WERI-Rb-1 (cell line): ENCODE measurements at regions not wholly inside any gene's neighbourhood (a gene's known extent, or its start where the extent isn't known, plus 50 kb on each side); places are given as distances from the start of the nearest gene placed in this dataset.

ENCODE experiments used
- DNase-seq: peaks from one replicate; pipeline ENCODE4 v3.0.0-alpha.2; 2020
- H3K27ac ChIP-seq: fragments of 250-450 bp; sonication (Bioruptor Pico); 2 replicates; pipeline ENCODE4 v1.5.1; 2020; ENCODE audit warnings: mild to moderate bottlenecking, moderate library complexity
- H3K27me3 ChIP-seq: fragments of 250-450 bp; sonication (Bioruptor Pico); 2 replicates; pipeline ENCODE4 v1.5.1; 2021; ENCODE audit warnings: mild to moderate bottlenecking, low read depth, moderate library complexity; ENCODE audit not compliant: insufficient read depth, severe bottlenecking
- H3K36me3 ChIP-seq: fragments of 250-450 bp; sonication (Bioruptor Pico); 2 replicates; pipeline ENCODE4 v1.5.1; 2020; ENCODE audit warnings: mild to moderate bottlenecking, moderate library complexity
- H3K4me3 ChIP-seq: 2 replicates; pipeline ENCODE4 v1.5.1; 2011; ENCODE audit warnings: low read depth, mild to moderate bottlenecking, control low read depth, low read length
- H3K9me3 ChIP-seq: fragments of 250-450 bp; sonication (Bioruptor Pico); 2 replicates; pipeline ENCODE4 v1.5.1; 2021; ENCODE audit warnings: mild to moderate bottlenecking, moderate library complexity; ENCODE audit not compliant: severe bottlenecking
- CTCF ChIP-seq: IDR thresholded peaks from 2 replicates; pipeline ENCODE4 v1.5.1; 2011; ENCODE audit warnings: low read depth, mild to moderate bottlenecking, control low read depth, inconsistent platforms, low read length

GRCh38 chr13:42412812-42413483 is 141.0 kb downstream of the AKAP11 start:
- Histone ChIP-seq H3K9me3 (no peaks in the 10 kb centered on the region), H3K27me3 (no peaks in the 10 kb centered on the region), H3K36me3 (no peaks in the 10 kb centered on the region), H3K4me3 (no peak overlapping the region), H3K27ac (no peak overlapping the region)
- TF ChIP-seq CTCF, result no peak
- no peak for DNase-seq

- TF ChIP-seq CTCF, result no peak
- DNase-seq, result no peak
- no peak overlapping the region for H3K27ac ChIP-seq
- H3K27me3 ChIP-seq, result no peaks in the 10 kb centered on the region
- H3K9me3 ChIP-seq, result no peaks in the 10 kb centered on the region
- no peak overlapping the region for H3K4me3 ChIP-seq
- no peaks in the 10 kb centered on the region for H3K36me3 ChIP-seq
Measured at GRCh38 chr13:42413484-42413815, 141.5 kb downstream of the AKAP11 start.

GRCh38 chr13:42417626-42418025 is 145.7 kb downstream of the AKAP11 start:
- TF ChIP-seq CTCF, result no peak
- Histone ChIP-seq H3K27ac (no peak overlapping the region), H3K27me3 (no peaks in the 10 kb centered on the region), H3K4me3 (no peak overlapping the region), H3K9me3 (no peaks in the 10 kb centered on the region), H3K36me3 (no peaks in the 10 kb centered on the region)
- DNase-seq, result no peak

- no peak for TF ChIP-seq CTCF
- H3K4me3 ChIP-seq, result no peak overlapping the region
- H3K27ac ChIP-seq, result no peak overlapping the region
- DNase-seq, result no peak
- H3K27me3 ChIP-seq, result no peaks in the 10 kb centered on the region
- no peaks in the 10 kb centered on the region for H3K9me3 ChIP-seq
- H3K36me3 ChIP-seq, result no peaks in the 10 kb centered on the region
Measured at GRCh38 chr13:42418184-42418583, 146.2 kb downstream of the AKAP11 start.

GRCh38 chr13:42420304-42420703 is 148.4 kb downstream of the AKAP11 start:
- Histone ChIP-seq H3K27ac (no peak overlapping the region), H3K36me3 (no peaks in the 10 kb centered on the region), H3K9me3 (no peaks in the 10 kb centered on the region), H3K4me3 (no peak overlapping the region), H3K27me3 (no peaks in the 10 kb centered on the region)
- TF ChIP-seq CTCF, result no peak
- no peak for DNase-seq

GRCh38 chr13:42422681-42423080 is 150.7 kb downstream of the AKAP11 start:
- DNase-seq, result no peak
- TF ChIP-seq CTCF, result no peak
- Histone ChIP-seq H3K27ac (no peak overlapping the region), H3K27me3 (no peaks in the 10 kb centered on the region), H3K36me3 (no peaks in the 10 kb centered on the region), H3K9me3 (no peaks in the 10 kb centered on the region), H3K4me3 (no peak overlapping the region)
